Fibroblast of lung (primary cell): ENCODE measurements at regions not wholly inside any gene's neighbourhood (a gene's known extent, or its start where the extent isn't known, plus 50 kb on each side); places are given as distances from the start of the nearest gene placed in this dataset.

Source experiments
- DNase-seq, 2 donors: peaks; one replicate each; pipeline versions ENCODE4 v3.0.0 to v3.0.0-alpha.2; 2010; ENCODE audit warnings: low read depth in 2 of 2
- H2AFZ ChIP-seq: 2 replicates; pipeline ENCODE4 v1.5.1; 2012; ENCODE audit warnings: low read length, control low read depth, inconsistent platforms
- H3K27ac ChIP-seq: 2 replicates; pipeline ENCODE4 v1.5.1; 2011; ENCODE audit warnings: low read length, control low read depth; ENCODE audit not compliant: insufficient read depth
- H3K27me3 ChIP-seq: 2 replicates; pipeline ENCODE4 v1.5.1; 2011; ENCODE audit warnings: mild to moderate bottlenecking, low read length; ENCODE audit not compliant: control insufficient read depth, insufficient read depth
- H3K36me3 ChIP-seq: 2 replicates; pipeline ENCODE4 v1.5.1; 2011; ENCODE audit warnings: low read length; ENCODE audit not compliant: control insufficient read depth, insufficient read depth
- H3K4me1 ChIP-seq: 2 replicates; pipeline ENCODE4 v1.5.1; 2011; ENCODE audit warnings: low read length; ENCODE audit not compliant: control insufficient read depth, insufficient read depth; ENCODE audit errors: extremely low read depth
- H3K4me2 ChIP-seq: 2 replicates; pipeline ENCODE4 v1.5.1; 2011; ENCODE audit warnings: low read length, control low read depth; ENCODE audit not compliant: insufficient read depth; ENCODE audit errors: extremely low read depth
- H3K4me3 ChIP-seq, 4 experiments: fragments of 200-600 bp in 1 of 4; sonication (generic) in 1 of 4; replicated peaks in 1 of 4; 2 replicates each; pipeline ENCODE4 v1.5.1; 2011 to 2016; ENCODE audit warnings: low read length in 4 of 4, low read depth in 3 of 4, mild to moderate bottlenecking in 3 of 4, control low read depth in 2 of 4, inconsistent platforms in 1 of 4, mixed read lengths in 1 of 4; ENCODE audit not compliant: insufficient read depth in 1 of 4; ENCODE audit errors: control extremely low read depth in 1 of 4
- H3K79me2 ChIP-seq: 2 replicates; pipeline ENCODE4 v1.5.1; 2012; ENCODE audit warnings: mild to moderate bottlenecking, low read length, inconsistent platforms; ENCODE audit not compliant: control insufficient read depth, insufficient read depth
- H3K9ac ChIP-seq: 2 replicates; pipeline ENCODE4 v1.5.1; 2011; ENCODE audit warnings: mild to moderate bottlenecking, low read length, control low read depth; ENCODE audit not compliant: insufficient read depth
- H3K9me3 ChIP-seq: 2 replicates; pipeline ENCODE4 v1.5.1; 2012; ENCODE audit warnings: low read depth, low read length; ENCODE audit not compliant: control insufficient read depth, insufficient read depth
- H4K20me1 ChIP-seq: 2 replicates; pipeline ENCODE4 v1.5.1; 2011; ENCODE audit warnings: low read length; ENCODE audit not compliant: control insufficient read depth, insufficient read depth; ENCODE audit errors: extremely low read depth
- EZH2 ChIP-seq: IDR thresholded peaks from 2 replicates; pipeline ENCODE4 v1.5.1; 2012; ENCODE audit warnings: low read length, control low read depth, mild to moderate bottlenecking; ENCODE audit errors: missing control alignments
- TF ChIP-seq, protein P1 (sequence below), 2 donors: IDR thresholded peaks in 1 of 2; conservative IDR thresholded peaks in 1 of 2; 1 replicate in 1 of 2; 2 replicates in 1 of 2; pipeline ENCODE4 v1.5.1; 2011 to 2012; ENCODE audit warnings: low read length in 2 of 2, control low read depth in 1 of 2, inconsistent platforms in 1 of 2, low read depth in 1 of 2, mild to moderate bottlenecking in 1 of 2

DNA sequence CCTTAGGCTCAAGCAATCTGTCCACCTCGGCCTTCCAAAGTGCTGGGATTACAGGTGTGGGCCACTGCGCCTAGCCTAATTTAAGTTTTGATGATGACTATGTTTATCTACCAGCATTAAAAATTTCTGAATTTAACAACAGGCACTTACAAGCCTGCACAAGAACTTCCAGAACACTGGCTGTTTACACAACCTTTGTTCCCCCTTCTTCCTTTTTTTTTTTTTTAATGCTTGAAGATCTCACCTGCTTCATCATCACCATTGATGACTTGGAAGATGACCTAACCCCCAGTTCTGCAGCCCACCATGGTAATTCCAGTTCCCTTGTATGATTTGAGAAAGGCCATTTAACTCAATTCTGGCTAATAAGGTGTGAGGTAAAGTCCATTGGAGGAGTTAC lies 70.4 kb downstream of the GJD2 start:
- TF ChIP-seq, protein P1, sequence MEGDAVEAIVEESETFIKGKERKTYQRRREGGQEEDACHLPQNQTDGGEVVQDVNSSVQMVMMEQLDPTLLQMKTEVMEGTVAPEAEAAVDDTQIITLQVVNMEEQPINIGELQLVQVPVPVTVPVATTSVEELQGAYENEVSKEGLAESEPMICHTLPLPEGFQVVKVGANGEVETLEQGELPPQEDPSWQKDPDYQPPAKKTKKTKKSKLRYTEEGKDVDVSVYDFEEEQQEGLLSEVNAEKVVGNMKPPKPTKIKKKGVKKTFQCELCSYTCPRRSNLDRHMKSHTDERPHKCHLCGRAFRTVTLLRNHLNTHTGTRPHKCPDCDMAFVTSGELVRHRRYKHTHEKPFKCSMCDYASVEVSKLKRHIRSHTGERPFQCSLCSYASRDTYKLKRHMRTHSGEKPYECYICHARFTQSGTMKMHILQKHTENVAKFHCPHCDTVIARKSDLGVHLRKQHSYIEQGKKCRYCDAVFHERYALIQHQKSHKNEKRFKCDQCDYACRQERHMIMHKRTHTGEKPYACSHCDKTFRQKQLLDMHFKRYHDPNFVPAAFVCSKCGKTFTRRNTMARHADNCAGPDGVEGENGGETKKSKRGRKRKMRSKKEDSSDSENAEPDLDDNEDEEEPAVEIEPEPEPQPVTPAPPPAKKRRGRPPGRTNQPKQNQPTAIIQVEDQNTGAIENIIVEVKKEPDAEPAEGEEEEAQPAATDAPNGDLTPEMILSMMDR (conservative IDR thresholded peaks at IDR 0.05 in 1 of 2, IDR thresholded peaks at IDR 0.05 in 1 of 2; ENCODE audit: low read depth in 1 of 2, low read length in 2 of 2): no peak
- TF ChIP-seq EZH2: no peak
- no peak overlapping the region for H3K4me3 ChIP-seq
- no peak overlapping the region for H2AFZ ChIP-seq
- no peak for DNase-seq
- no peaks in the 10 kb centered on the region for H4K20me1 ChIP-seq
- H3K27ac ChIP-seq: no peak overlapping the region
- no peaks in the 10 kb centered on the region for H3K4me1 ChIP-seq
- no peak overlapping the region for H3K4me2 ChIP-seq
- no peaks in the 10 kb centered on the region for H3K27me3 ChIP-seq
- H3K36me3 ChIP-seq: no peaks in the 10 kb centered on the region
- no peak overlapping the region for H3K9ac ChIP-seq
- H3K79me2 ChIP-seq: no peaks in the 10 kb centered on the region
- H3K9me3 ChIP-seq: no peaks in the 10 kb centered on the region

- TF ChIP-seq, protein P1 (conservative IDR thresholded peaks at IDR 0.05 in 1 of 2, IDR thresholded peaks at IDR 0.05 in 1 of 2; ENCODE audit: low read depth in 1 of 2, low read length in 2 of 2): no peak
- no peak for TF ChIP-seq EZH2
- Histone ChIP-seq H3K9me3 (no peaks in the 10 kb centered on the region), H3K36me3 (no peaks in the 10 kb centered on the region), H3K4me3 (no peak overlapping the region), H4K20me1 (no peaks in the 10 kb centered on the region), H3K79me2 (no peaks in the 10 kb centered on the region), H2AFZ (no peak overlapping the region), H3K27ac (no peak overlapping the region), H3K9ac (no peak overlapping the region), H3K4me1 (no peaks in the 10 kb centered on the region), H3K27me3 (peaks cover 9% of the 10 kb centered on the region), H3K4me2 (no peak overlapping the region)
- peak; percentile 22 to 72 for DNase-seq
These were observed 72.1 kb downstream of the GJD2 start for GRCh38 chr15:34682674-34683073.

GRCh38 chr15:34679291-34679690 lies 75.5 kb downstream of the GJD2 start:
- Histone ChIP-seq H3K27ac (no peak overlapping the region), H3K4me2 (no peak overlapping the region), H3K4me1 (no peaks in the 10 kb centered on the region), H3K36me3 (no peaks in the 10 kb centered on the region), H3K4me3 (no peak overlapping the region), H2AFZ (no peak overlapping the region), H4K20me1 (no peaks in the 10 kb centered on the region), H3K79me2 (no peaks in the 10 kb centered on the region), H3K9me3 (no peaks in the 10 kb centered on the region), H3K9ac (no peak overlapping the region), H3K27me3 (peaks cover 38% of the 10 kb centered on the region)
- peak in 1 of 2 donors; percentile 28 for DNase-seq
- no peak for TF ChIP-seq EZH2
- TF ChIP-seq, protein P1 (conservative IDR thresholded peaks at IDR 0.05 in 1 of 2, IDR thresholded peaks at IDR 0.05 in 1 of 2; ENCODE audit: low read depth in 1 of 2, low read length in 2 of 2): no peak
